GM12892 (cell line): ENCODE measurements at regions not wholly inside any gene's neighbourhood (a gene's known extent, or its start where the extent isn't known, plus 50 kb on each side); places are given as distances from the start of the nearest gene placed in this dataset.

ENCODE experiments used
- DNase-seq: peaks from one replicate; pipeline ENCODE4 v3.0.0; 2011; ENCODE audit not compliant: insufficient read length
- FAIRE-seq: peaks from 2 replicates; lab custom pipeline; 2011; peaks lifted over from hg19 to GRCh38; lab: Jason Lieb, UNC
- POLR2A ChIP-seq: IDR thresholded peaks from 2 replicates; pipeline ENCODE4 v1.6.1; 2011; ENCODE audit warnings: low read depth, low read length, control low read depth
- POLR2AphosphoS5 ChIP-seq: IDR thresholded peaks from 2 replicates; pipeline ENCODE4 v1.6.1; 2011; ENCODE audit warnings: low read depth, low read length, control low read depth
- TAF1 ChIP-seq: IDR thresholded peaks from 2 replicates; pipeline ENCODE4 v1.6.1; 2011; ENCODE audit warnings: low read depth, mild to moderate bottlenecking, control low read depth, low read length, borderline replicate concordance

- FAIRE-seq = no peak
- DNase-seq = no peak
- no peak for TF ChIP-seq TAF1
- no peak for TF ChIP-seq POLR2AphosphoS5
- no peak for TF ChIP-seq POLR2A
Observed at GRCh38 chr6:41467627-41468404, 78.4 kb upstream of the FOXP4 start.

- FAIRE-seq (no peak), DNase-seq (no peak)
- TF ChIP-seq TAF1 (no peak), POLR2A (no peak), POLR2AphosphoS5 (no peak)
Observed at GRCh38 chr6:41469156-41470028, 76.8 kb upstream of the FOXP4 start.

- FAIRE-seq (no peak), DNase-seq (no peak)
- no peak for TF ChIP-seq TAF1
- TF ChIP-seq POLR2AphosphoS5 = no peak
- no peak for TF ChIP-seq POLR2A
Observed at GRCh38 chr6:41470029-41470330, 76.2 kb upstream of the FOXP4 start.

- FAIRE-seq = no peak
- TF ChIP-seq POLR2AphosphoS5 = no peak
- no peak for TF ChIP-seq TAF1
- no peak for TF ChIP-seq POLR2A
- DNase-seq = no peak
Observed at GRCh38 chr6:41470331-41471063, 75.7 kb upstream of the FOXP4 start.

- TF ChIP-seq POLR2AphosphoS5 (no peak), POLR2A (no peak), TAF1 (no peak)
- no peak for FAIRE-seq
- DNase-seq = no peak
Observed at GRCh38 chr6:41471064-41471895, 74.9 kb upstream of the FOXP4 start.

- DNase-seq (no peak), FAIRE-seq (no peak)
- TF ChIP-seq POLR2AphosphoS5 = no peak
- no peak for TF ChIP-seq POLR2A
- no peak for TF ChIP-seq TAF1
Observed at GRCh38 chr6:41474213-41474933, 71.8 kb upstream of the FOXP4 start.

- TF ChIP-seq TAF1 = no peak
- no peak for TF ChIP-seq POLR2A
- no peak for TF ChIP-seq POLR2AphosphoS5
- DNase-seq = no peak
- no peak for FAIRE-seq
Observed at GRCh38 chr6:41475164-41475563, 71.0 kb upstream of the FOXP4 start.

- TF ChIP-seq TAF1 (no peak), POLR2A (no peak), POLR2AphosphoS5 (no peak)
- FAIRE-seq = no peak
- no peak for DNase-seq
Observed at GRCh38 chr6:41475737-41476357, 70.3 kb upstream of the FOXP4 start.

GRCh38 chr6:41476401-41476800, 69.8 kb upstream of the FOXP4 start:
- FAIRE-seq (no peak), DNase-seq (no peak)
- TF ChIP-seq TAF1 (no peak), POLR2AphosphoS5 (no peak), POLR2A (no peak)

- TF ChIP-seq TAF1 = no peak
- no peak for TF ChIP-seq POLR2AphosphoS5
- no peak for TF ChIP-seq POLR2A
- no peak for FAIRE-seq
- no peak for DNase-seq
Observed at GRCh38 chr6:41477572-41477971, 68.6 kb upstream of the FOXP4 start.

GRCh38 chr6:41483943-41484342, 62.2 kb upstream of the FOXP4 start:
- no peak for TF ChIP-seq POLR2A
- TF ChIP-seq POLR2AphosphoS5 = no peak
- TF ChIP-seq TAF1 = no peak
- FAIRE-seq (no peak), DNase-seq (no peak)
